GM18868 (cell line): ENCODE measurements at regions not wholly inside any gene's neighbourhood (a gene's known extent, or its start where the extent isn't known, plus 50 kb on each side); places are given as distances from the start of the nearest gene placed in this dataset.
"Not testable (repeated sequence)": the region's sequence is repeated elsewhere in the genome, so short reads cannot be mapped to it uniquely, and the experiment has no call there.

Source experiments
- ATAC-seq: cut with Tn5 transposase; IDR thresholded peaks from one replicate; pipeline ENCODE4 v1.9.1; 2021; ENCODE audit warnings: mild to moderate bottlenecking, moderate library complexity; ENCODE audit not compliant: unreplicated experiment

GRCh38 chr4:188372058-188372457, 232.8 kb downstream of the TRIML1 start:
- no peak for ATAC-seq

- ATAC-seq, result no peak
Observed at GRCh38 chr4:188372829-188373228, 233.6 kb downstream of the TRIML1 start.

GRCh38 chr4:188374871-188375270, 235.6 kb downstream of the TRIML1 start:
- no peak for ATAC-seq

GRCh38 chr4:188377816-188378215, 238.6 kb downstream of the TRIML1 start:
- no peak for ATAC-seq

DNA sequence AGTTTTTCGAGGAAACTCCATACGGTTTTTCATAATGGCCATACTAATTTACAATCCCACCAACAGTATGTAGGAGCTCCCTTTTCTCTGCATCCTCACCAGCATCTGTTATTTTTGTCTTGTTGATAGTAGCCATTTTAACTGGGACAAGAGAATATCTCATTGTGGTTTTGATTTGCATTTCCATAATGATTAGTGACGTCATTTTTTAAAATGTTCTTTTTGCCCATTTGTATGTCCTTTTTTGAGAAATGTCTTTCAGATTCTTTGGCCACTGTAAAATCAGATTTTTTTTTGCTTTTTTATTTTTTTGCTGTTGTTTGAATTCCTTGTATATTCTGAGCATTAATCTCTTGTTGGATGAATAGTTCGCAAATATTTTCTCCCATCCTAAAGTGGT, 243.9 kb downstream of the TRIML1 start:
- no peak for ATAC-seq

GRCh38 chr4:188387179-188387791, 248.0 kb downstream of the TRIML1 start:
- no peak for ATAC-seq

DNA sequence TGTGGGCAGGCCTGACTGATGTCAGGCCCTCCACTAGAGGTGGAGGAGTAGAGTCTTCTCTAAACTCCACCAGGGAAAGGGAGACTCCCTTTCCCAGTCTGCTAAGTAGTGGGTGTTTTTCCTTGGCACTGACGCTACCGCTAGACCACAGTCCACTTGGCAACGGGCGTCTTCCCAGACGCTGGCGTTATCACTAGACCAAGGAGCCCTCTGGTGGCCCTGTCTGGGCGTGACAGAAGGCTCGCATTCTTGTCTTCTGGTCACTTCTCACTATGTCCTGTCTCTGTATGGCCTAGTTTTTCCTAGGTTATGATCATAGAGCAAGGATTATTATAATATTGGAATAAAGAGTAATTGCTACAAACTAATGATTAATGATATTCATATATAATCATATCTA, 252.1 kb downstream of the TRIML1 start:
- not testable (repeated sequence) for ATAC-seq

DNA sequence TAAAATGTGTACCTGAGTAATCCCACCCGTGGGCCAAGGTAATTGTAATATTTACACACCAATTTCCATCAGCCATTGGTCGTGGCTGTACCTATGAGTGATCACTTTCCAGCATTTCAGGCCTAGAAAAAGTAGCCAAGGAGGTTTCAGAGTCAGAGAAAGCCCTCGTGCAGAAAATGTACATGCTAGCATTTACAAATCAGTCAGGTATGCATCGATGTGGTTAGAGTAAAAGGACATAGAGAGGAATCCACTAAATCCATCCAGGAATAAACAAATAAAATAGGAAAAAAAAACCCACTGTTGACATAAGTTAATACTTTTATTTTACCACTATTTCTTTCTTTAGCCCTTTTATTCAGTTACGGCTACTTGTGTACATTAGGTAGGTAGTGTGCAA, 256.8 kb downstream of the TRIML1 start:
- ATAC-seq, result no peak

DNA sequence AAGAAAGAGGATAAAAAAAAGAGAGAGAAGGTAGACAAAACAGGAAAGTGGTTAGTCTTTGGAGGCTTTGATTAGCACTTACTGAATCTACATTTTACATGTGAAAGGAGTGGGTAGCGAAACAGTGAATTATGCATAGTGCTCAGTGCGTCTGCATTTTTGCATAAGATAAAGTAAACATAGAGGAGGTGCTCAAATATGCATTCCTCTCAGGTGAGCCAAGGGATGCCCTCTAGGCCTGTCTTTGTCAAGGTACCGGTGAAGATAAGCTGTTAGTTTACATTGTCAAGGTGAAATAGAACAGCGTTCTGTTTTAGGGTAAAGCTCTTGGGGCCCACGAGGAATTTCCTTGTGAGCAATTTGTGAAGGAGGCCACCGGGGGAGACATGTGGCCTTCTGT, 260.6 kb downstream of the TRIML1 start:
- no peak for ATAC-seq

DNA sequence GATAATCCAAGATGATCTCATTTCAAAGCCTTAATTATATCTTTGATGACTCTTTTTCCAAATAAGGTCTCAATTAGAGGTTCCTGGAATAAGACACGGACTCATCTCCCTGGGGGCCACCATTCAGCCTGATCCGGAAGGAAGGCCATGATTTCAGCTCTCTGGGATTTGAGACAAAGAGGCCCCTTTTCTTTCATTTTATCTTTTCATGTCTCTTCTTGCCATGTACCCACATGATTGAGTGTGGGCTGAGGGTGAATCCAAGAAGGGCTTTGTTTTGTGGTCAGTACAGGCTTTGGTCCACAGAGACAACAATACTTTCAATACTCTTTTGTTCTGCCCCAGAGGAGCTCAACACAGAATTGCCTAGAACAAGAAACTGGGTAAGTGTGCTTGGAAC, 261.2 kb downstream of the TRIML1 start:
- no peak for ATAC-seq

GRCh38 chr4:188403272-188403671, 264.0 kb downstream of the TRIML1 start:
- ATAC-seq, result no peak

- ATAC-seq, result not testable (repeated sequence)
Observed at GRCh38 chr4:188405071-188405835, 266.0 kb downstream of the TRIML1 start.

- ATAC-seq, result no peak
Observed at GRCh38 chr4:188408244-188409030, 269.2 kb downstream of the TRIML1 start.

- no peak for ATAC-seq
Observed at GRCh38 chr4:188409851-188410250, 270.6 kb downstream of the TRIML1 start.

GRCh38 chr4:188411805-188412204, 272.6 kb downstream of the TRIML1 start:
- no peak for ATAC-seq

GRCh38 chr4:188412499-188412898, 273.3 kb downstream of the TRIML1 start:
- ATAC-seq, result no peak

DNA sequence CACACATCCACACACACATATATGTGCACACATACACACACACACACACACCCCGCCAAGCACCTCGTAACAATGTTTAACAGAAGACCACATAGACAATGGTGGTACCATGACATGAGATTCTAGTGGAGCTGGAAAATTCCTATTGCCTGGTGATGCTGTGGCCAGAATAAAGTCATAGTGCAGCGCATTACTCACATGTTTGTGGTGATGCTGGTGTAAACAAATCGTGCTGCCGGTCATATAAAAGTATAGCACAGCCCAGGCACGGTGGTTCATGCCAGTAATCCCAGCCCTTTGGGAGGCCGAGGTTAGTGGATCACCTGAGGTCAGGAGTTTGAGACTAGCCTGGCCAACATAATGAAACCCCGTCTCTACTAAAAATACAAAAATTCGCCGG, 275.2 kb downstream of the TRIML1 start:
- no peak for ATAC-seq

DNA sequence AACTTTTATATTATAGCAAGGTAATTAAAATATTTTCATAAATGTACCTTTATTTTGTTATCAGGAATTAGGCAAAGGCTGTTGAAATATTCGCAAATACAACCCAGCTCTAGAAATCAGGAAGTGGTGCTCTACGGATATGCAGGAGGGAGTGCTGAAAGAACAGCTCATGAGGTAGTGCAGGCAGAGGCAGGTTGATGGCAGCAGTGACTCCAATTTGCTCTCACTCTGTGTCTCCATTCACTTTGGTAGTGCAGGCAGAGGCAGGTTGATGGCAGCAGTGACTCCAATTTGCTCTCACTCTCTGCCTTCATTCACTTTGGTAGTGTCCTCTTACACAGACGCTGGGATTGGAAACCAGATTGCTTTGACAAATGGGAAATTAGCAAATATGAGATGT, 277.9 kb downstream of the TRIML1 start:
- ATAC-seq, result no peak

DNA sequence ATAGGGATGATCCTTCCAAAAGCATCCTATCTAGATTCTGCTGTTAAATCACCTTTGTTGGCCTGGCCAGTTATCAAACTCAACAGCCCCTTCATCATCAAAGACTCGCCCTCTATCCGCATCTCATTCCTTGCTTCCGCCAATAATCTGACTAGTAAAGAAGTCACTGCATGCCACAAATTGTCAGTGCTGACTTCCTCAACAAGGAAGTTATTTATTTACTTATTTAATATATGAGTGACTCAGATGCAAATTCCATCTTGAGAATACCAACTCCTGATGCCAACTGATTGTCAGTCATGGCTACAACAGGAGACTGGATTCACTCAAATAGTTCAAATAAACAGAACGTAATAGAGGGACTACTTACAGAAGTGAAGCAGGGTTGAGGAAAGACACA, 283.8 kb downstream of the TRIML1 start:
- ATAC-seq, result no peak

- no peak for ATAC-seq
Observed at GRCh38 chr4:188428935-188429334, 289.7 kb downstream of the TRIML1 start.

GRCh38 chr4:188429965-188430364, 290.7 kb downstream of the TRIML1 start:
- ATAC-seq, result no peak

DNA sequence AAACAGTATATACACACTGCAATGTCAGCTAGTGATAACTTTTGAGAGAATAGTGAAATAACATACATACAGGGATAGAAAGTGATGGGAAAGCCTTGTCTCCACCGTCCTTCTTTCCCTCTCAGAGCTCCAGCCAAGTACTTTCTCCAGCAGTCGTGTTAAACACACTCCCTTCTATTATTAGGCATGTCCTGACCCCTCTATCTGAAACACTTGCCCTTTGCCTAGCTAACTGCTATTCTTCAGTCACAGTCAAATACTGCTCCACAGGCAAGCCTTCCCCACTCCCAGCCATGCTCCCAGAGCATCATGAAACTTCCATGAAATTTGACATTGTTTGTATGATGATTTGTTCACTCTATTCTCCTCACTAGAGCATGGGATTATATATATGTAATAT, 291.1 kb downstream of the TRIML1 start:
- ATAC-seq, result no peak
